GM21529 (cell line): ENCODE measurements at regions not wholly inside any gene's neighbourhood (a gene's known extent, or its start where the extent isn't known, plus 50 kb on each side); places are given as distances from the start of the nearest gene placed in this dataset.

Experiments used
- ATAC-seq: cut with Tn5 transposase; IDR thresholded peaks from one replicate; pipeline ENCODE4 v1.9.1; 2021; ENCODE audit not compliant: unreplicated experiment

GRCh38 chr1:8093221-8093980, 67.3 kb upstream of the ERRFI1 start:
- no peak for ATAC-seq

GRCh38 chr1:8092657-8093056, 66.5 kb upstream of the ERRFI1 start:
- no peak for ATAC-seq

- no peak for ATAC-seq
These were observed 65.6 kb upstream of the ERRFI1 start for GRCh38 chr1:8091691-8092090.

- ATAC-seq, result no peak
These were observed 64.2 kb upstream of the ERRFI1 start for GRCh38 chr1:8090241-8090702.

- no peak for ATAC-seq
These were observed 63.6 kb upstream of the ERRFI1 start for GRCh38 chr1:8089535-8090228.

GRCh38 chr1:8086055-8086454, 59.9 kb upstream of the ERRFI1 start:
- ATAC-seq, result no peak

GRCh38 chr1:8084913-8085312, 58.8 kb upstream of the ERRFI1 start:
- ATAC-seq, result no peak

- ATAC-seq, result no peak
These were observed 57.8 kb upstream of the ERRFI1 start for GRCh38 chr1:8083739-8084484.

GRCh38 chr1:8082945-8083344, 56.8 kb upstream of the ERRFI1 start:
- no peak for ATAC-seq

- no peak for ATAC-seq
These were observed 52.1 kb upstream of the ERRFI1 start for GRCh38 chr1:8078176-8078671.

- ATAC-seq, result no peak
These were observed 51.5 kb upstream of the ERRFI1 start for GRCh38 chr1:8077602-8078001.

- ATAC-seq, result no peak
These were observed 51.0 kb upstream of the ERRFI1 start for GRCh38 chr1:8077120-8077573.

- ATAC-seq, result no peak
These were observed 50.1 kb upstream of the ERRFI1 start for GRCh38 chr1:8076176-8076575.
